ENCODE measurements at regions not wholly inside any gene's neighbourhood (a gene's known extent, or its start where the extent isn't known, plus 50 kb on each side); places are given as distances from the start of the nearest gene placed in this dataset.

- no peaks in the 10 kb centered on the region for H3K4me1 ChIP-seq (ENCODE audit: control insufficient read depth in 2 of 3, insufficient read depth in 2 of 3, low read depth in 1 of 3, low read length in 3 of 3)
- intact Hi-C loops (cut with DNase I) = no loop called here
- H3K9ac ChIP-seq (ENCODE audit: low read length in 3 of 3) = no peak overlapping the region
Observed at GRCh38 chr2:89848114-89848513, 1156.6 kb downstream of the RPIA start.

GRCh38 chr2:89848763-89849368 is 1157.4 kb downstream of the RPIA start:
- no peak for DNase-seq
- Histone ChIP-seq H3K27me3 (ENCODE audit: control insufficient read depth, insufficient read depth, low read length) (no peaks in the 10 kb centered on the region), H3K4me1 (ENCODE audit: control insufficient read depth in 2 of 3, insufficient read depth in 2 of 3, low read depth in 1 of 3, low read length in 3 of 3) (no peaks in the 10 kb centered on the region), H3K9ac (ENCODE audit: low read length in 3 of 3) (no peak overlapping the region), H3K27ac (ENCODE audit: low read depth in 2 of 2, low read length in 2 of 2) (no peak overlapping the region), H3K9me3 (ENCODE audit: control insufficient read depth in 2 of 3, insufficient read depth in 1 of 3, low read length in 3 of 3) (no peaks in the 10 kb centered on the region), H3K36me3 (ENCODE audit: control insufficient read depth in 2 of 3, insufficient read depth in 3 of 3, low read length in 3 of 3) (no peaks in the 10 kb centered on the region), H3K4me3 (ENCODE audit: low read length in 3 of 3) (no peak overlapping the region)
- FAIRE-seq = no peak
- no peak for TF ChIP-seq CTCF (IDR thresholded peaks at IDR 0.05; ENCODE audit: borderline replicate concordance, extremely low read depth, insufficient read depth)
- intact Hi-C loops (cut with DNase I) = no loop called here

More at GRCh38 chr2:89848114-89848513, 1156.6 kb downstream of the RPIA start:
- TF ChIP-seq CTCF (IDR thresholded peaks at IDR 0.05; ENCODE audit: borderline replicate concordance, extremely low read depth, insufficient read depth) = no peak
- H3K27me3 ChIP-seq (ENCODE audit: control insufficient read depth, insufficient read depth, low read length) = no peaks in the 10 kb centered on the region
- no peak overlapping the region for H3K4me3 ChIP-seq (ENCODE audit: low read length in 3 of 3)
- no peaks in the 10 kb centered on the region for H3K9me3 ChIP-seq (ENCODE audit: control insufficient read depth in 2 of 3, insufficient read depth in 1 of 3, low read length in 3 of 3)
- H3K36me3 ChIP-seq (ENCODE audit: control insufficient read depth in 2 of 3, insufficient read depth in 3 of 3, low read length in 3 of 3) = no peaks in the 10 kb centered on the region
- no peak for FAIRE-seq
- DNase-seq = no peak
- H3K27ac ChIP-seq (ENCODE audit: low read depth in 2 of 2, low read length in 2 of 2) = no peak overlapping the region

- no peak for FAIRE-seq
- no peak for TF ChIP-seq CTCF (IDR thresholded peaks at IDR 0.05; ENCODE audit: borderline replicate concordance, extremely low read depth, insufficient read depth)
- Histone ChIP-seq H3K9ac (ENCODE audit: low read length in 3 of 3) (no peak overlapping the region), H3K36me3 (ENCODE audit: control insufficient read depth in 2 of 3, insufficient read depth in 3 of 3, low read length in 3 of 3) (no peaks in the 10 kb centered on the region), H3K27me3 (ENCODE audit: control insufficient read depth, insufficient read depth, low read length) (no peaks in the 10 kb centered on the region), H3K4me1 (ENCODE audit: control insufficient read depth in 2 of 3, insufficient read depth in 2 of 3, low read depth in 1 of 3, low read length in 3 of 3) (no peaks in the 10 kb centered on the region), H3K9me3 (ENCODE audit: control insufficient read depth in 2 of 3, insufficient read depth in 1 of 3, low read length in 3 of 3) (no peaks in the 10 kb centered on the region), H3K4me3 (ENCODE audit: low read length in 3 of 3) (no peak overlapping the region), H3K27ac (ENCODE audit: low read depth in 2 of 2, low read length in 2 of 2) (no peak overlapping the region)
- intact Hi-C loops (cut with DNase I) = no loop called here
- DNase-seq = no peak
Observed at GRCh38 chr2:89849731-89850130, 1158.3 kb downstream of the RPIA start.

GRCh38 chr2:89850481-89850880 is 1159.0 kb downstream of the RPIA start:
- Histone ChIP-seq H3K4me3 (ENCODE audit: low read length in 3 of 3) (no peak overlapping the region), H3K9me3 (ENCODE audit: control insufficient read depth in 2 of 3, insufficient read depth in 1 of 3, low read length in 3 of 3) (no peaks in the 10 kb centered on the region), H3K27ac (ENCODE audit: low read depth in 2 of 2, low read length in 2 of 2) (no peak overlapping the region), H3K36me3 (ENCODE audit: control insufficient read depth in 2 of 3, insufficient read depth in 3 of 3, low read length in 3 of 3) (no peaks in the 10 kb centered on the region), H3K9ac (ENCODE audit: low read length in 3 of 3) (no peak overlapping the region), H3K27me3 (ENCODE audit: control insufficient read depth, insufficient read depth, low read length) (no peaks in the 10 kb centered on the region), H3K4me1 (ENCODE audit: control insufficient read depth in 2 of 3, insufficient read depth in 2 of 3, low read depth in 1 of 3, low read length in 3 of 3) (no peaks in the 10 kb centered on the region)
- intact Hi-C loops (cut with DNase I) = no loop called here
- FAIRE-seq (no peak), DNase-seq (no peak)
- TF ChIP-seq CTCF (IDR thresholded peaks at IDR 0.05; ENCODE audit: borderline replicate concordance, extremely low read depth, insufficient read depth) = no peak

Data from kidney (tissue), 13 donors.